Pancreas (tissue), 10 donors: ENCODE measurements at regions not wholly inside any gene's neighbourhood (a gene's known extent, or its start where the extent isn't known, plus 50 kb on each side); places are given as distances from the start of the nearest gene placed in this dataset.

ENCODE experiments used
- ATAC-seq, 4 donors: fragments of 200-7000 bp; cut with Tn5 transposase; one replicate each; pipeline versions ENCODE4 v1.8.0 to v1.9.1; 2020; ENCODE audit warnings: mild to moderate bottlenecking in 4 of 4, moderate library complexity in 4 of 4
- DNase-seq, 6 donors: peaks; one replicate each; pipeline ENCODE4 v3.0.0-alpha.2; 2020
- FAIRE-seq: peaks from 2 replicates; lab custom pipeline; 2012; peaks lifted over from hg19 to GRCh38; lab: Jason Lieb, UNC
- H3K27ac ChIP-seq, 4 donors: fragments of 200-600 bp; sonication (generic); 1 replicate in 3 of 4; 2 replicates in 1 of 4; pipeline versions ENCODE4 v1.5.0 to v1.8.0; 2020
- H3K27me3 ChIP-seq, 4 donors: fragments of 200-600 bp; one replicate each; pipeline ENCODE4 v1.8.0; 2021
- H3K36me3 ChIP-seq, 3 donors: fragments of 200-600 bp; sonication (generic) in 1 of 3; one replicate each; pipeline versions ENCODE4 v1.5.0 to v1.8.0; 2020 to 2021
- H3K4me1 ChIP-seq, 3 donors: fragments of 200-600 bp; one replicate each; pipeline ENCODE4 v1.8.0; 2021
- H3K4me3 ChIP-seq, 4 donors: fragments of 200-600 bp; sonication (generic) in 2 of 4; one replicate each; pipeline versions ENCODE4 v1.5.0 to v1.8.0; 2020 to 2021
- H3K9me3 ChIP-seq, 4 donors: fragments of 200-600 bp; one replicate each; pipeline ENCODE4 v1.8.0; 2021
- WGBS, 2 donors: extraction: QIAGEN DNeasy Blood & Tissue Kit; methylation state at CpG; one replicate each; pipeline ENCODE4 v1.1.7; 2013; 5-methylcytosine and 5-hydroxymethylcytosine counted together
- intact Hi-C, 3 donors: fragments of 100-400 bp; cut with DNase I; formaldehyde crosslinking; loops; one replicate each; pipeline versions ENCODE4 v1.11.1 to v1.14.2; 2022
- TF ChIP-seq, protein P1 (sequence below), 4 donors: fragments of 200-600 bp; sonication (generic) in 3 of 4; IDR thresholded peaks; one replicate each; pipeline versions ENCODE4 v1.5.0 to v1.8.0; 2021; ENCODE audit warnings: antibody characterized with exemption in 4 of 4
- donor health status: healthy with polysubstance abuse.
- donor health status: DM: no; HTN: no; CAD: no; lungs with moderate emphysema.
- donor health status: DM: no; HTN: no; CAD: no.
- donor health status: control.
- donor health status: control.
- donor health status: Bipolar disorder and iron deficiency.
- donor health status: DM: yes; HTN: yes; CAD: no.
- donor health status: DM: no; HTN: no; CAD: no.
- donor health status: DM: no; HTN: no; CAD: no.
- donor health status: DM: yes; HTN: yes; CAD: no.

DNA sequence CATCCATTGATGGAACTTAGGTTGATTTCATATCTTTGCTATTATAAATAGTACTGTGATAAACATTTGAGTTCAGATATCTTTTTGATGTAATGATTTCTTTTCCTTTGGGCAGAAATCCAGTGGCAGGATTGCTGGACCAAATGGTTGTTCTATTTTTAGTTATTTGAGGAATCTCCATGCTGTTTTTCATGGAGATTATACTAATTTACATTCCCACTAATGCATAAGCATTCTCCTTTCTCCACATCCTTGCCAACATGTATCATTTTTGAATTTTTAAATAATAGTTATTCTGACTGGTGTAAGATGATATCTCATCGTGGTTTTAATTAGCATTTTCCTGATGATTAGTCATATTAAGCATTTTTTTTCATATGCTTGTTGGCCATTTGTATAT lies 144.0 kb upstream of the SUCLG2 start:
- H3K36me3 ChIP-seq = no peaks in the 10 kb centered on the region
- H3K27ac ChIP-seq = no peak overlapping the region
- intact Hi-C loops = no loop called here
- DNase-seq (no peak), ATAC-seq (no peak), FAIRE-seq (no peak)
- 44 to 66% methylated on average over 1 of the region's 1 CpG for WGBS, 2 donors
- no peak overlapping the region for H3K4me3 ChIP-seq
- TF ChIP-seq, protein P1, sequence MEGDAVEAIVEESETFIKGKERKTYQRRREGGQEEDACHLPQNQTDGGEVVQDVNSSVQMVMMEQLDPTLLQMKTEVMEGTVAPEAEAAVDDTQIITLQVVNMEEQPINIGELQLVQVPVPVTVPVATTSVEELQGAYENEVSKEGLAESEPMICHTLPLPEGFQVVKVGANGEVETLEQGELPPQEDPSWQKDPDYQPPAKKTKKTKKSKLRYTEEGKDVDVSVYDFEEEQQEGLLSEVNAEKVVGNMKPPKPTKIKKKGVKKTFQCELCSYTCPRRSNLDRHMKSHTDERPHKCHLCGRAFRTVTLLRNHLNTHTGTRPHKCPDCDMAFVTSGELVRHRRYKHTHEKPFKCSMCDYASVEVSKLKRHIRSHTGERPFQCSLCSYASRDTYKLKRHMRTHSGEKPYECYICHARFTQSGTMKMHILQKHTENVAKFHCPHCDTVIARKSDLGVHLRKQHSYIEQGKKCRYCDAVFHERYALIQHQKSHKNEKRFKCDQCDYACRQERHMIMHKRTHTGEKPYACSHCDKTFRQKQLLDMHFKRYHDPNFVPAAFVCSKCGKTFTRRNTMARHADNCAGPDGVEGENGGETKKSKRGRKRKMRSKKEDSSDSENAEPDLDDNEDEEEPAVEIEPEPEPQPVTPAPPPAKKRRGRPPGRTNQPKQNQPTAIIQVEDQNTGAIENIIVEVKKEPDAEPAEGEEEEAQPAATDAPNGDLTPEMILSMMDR (IDR thresholded peaks at IDR 0.05) = no peak
- peaks cover 0 to 5% (median 0%) of the 10 kb centered on the region in 4 donors for H3K9me3 ChIP-seq
- H3K27me3 ChIP-seq = no peaks in the 10 kb centered on the region
- H3K4me1 ChIP-seq = no peaks in the 10 kb centered on the region

DNA sequence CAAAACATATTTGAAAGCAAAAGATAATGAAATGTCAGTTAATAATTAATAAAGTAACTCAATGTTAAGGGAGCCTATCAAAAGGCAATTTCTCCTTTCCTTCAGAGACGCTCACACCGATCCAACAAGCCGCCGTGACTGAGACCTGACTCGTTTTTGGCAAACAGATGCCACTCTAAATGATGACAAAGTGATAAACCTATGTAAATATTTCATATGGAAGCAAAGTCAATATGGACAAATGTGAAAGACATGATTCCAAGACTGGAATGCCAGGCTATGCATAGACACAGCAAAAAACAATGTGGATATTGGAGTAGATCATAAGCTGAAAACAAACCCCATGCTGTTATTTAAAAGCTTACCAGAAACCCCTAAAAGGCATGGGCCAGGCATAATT lies 137.2 kb upstream of the SUCLG2 start:
- TF ChIP-seq, protein P1 (IDR thresholded peaks at IDR 0.05) = no peak
- Histone ChIP-seq H3K4me1 (no peaks in the 10 kb centered on the region), H3K4me3 (no peak overlapping the region), H3K36me3 (no peaks in the 10 kb centered on the region), H3K27me3 (no peaks in the 10 kb centered on the region), H3K27ac (no peak overlapping the region), H3K9me3 (no peaks in the 10 kb centered on the region)
- no peak for ATAC-seq
- DNase-seq = no peak
- intact Hi-C loops = no loop called here
- FAIRE-seq = no peak
- WGBS, 2 donors = 21% methylated on average over 5 of the region's 5 CpGs

DNA sequence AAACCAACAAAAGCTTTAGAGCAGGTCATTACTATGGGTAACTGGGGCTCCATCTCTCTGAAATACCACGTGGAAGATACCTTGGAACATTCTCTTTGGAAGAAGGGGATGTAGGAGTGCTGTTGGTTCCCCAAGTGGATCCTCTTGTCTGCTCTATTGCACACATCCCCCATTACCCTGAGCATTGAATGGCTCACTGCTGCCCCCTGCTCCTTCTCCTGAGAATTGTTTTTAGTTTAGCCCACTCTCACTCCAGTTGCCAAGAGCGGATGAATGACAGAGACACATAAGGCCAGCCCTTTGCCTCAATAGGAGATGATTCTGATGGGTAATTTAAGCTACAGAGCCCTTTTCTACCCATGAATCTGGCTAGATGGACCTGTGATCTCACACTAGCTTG lies 135.6 kb upstream of the SUCLG2 start:
- ATAC-seq = peak; percentile 56 to 84 (median 78)
- no peaks in the 10 kb centered on the region for H3K27me3 ChIP-seq
- peak in 3 of 6 donors; percentile 22 to 49 (median 47) for DNase-seq

DNA sequence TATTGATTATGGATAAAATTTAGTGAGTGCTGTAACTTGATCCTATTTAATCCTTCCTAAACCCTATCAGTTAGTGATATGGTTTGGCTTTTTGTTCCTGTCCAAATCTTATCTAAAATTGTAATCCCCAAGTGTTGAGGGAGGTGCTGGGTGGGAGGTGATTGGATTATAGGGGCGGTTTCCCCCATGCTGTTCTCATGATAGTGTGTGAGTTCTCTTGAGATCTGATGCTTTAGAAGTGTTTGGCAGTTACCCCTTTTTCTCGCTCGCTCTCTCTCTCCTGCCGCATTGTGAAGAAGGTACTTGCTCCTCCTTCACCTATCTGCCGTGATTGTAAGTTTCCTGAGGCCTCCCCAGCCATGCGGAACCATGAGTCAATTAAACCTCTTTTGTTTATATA lies 134.0 kb upstream of the SUCLG2 start:
- no peaks in the 10 kb centered on the region for H3K36me3 ChIP-seq
- H3K4me1 ChIP-seq = no peaks in the 10 kb centered on the region
- no peak overlapping the region for H3K4me3 ChIP-seq
- 74 to 77% methylated on average over 6 of the region's 6 CpGs for WGBS, 2 donors
- DNase-seq (no peak), ATAC-seq (no peak), FAIRE-seq (no peak)
- H3K27ac ChIP-seq = no peak overlapping the region
- no peaks in the 10 kb centered on the region for H3K27me3 ChIP-seq
- intact Hi-C loops = no loop called here
- no peaks in the 10 kb centered on the region for H3K9me3 ChIP-seq
- TF ChIP-seq, protein P1 (IDR thresholded peaks at IDR 0.05) = no peak

More for the DNA sequence above, 135.6 kb upstream of the SUCLG2 start:
- Histone ChIP-seq H3K9me3 (no peaks in the 10 kb centered on the region), H3K4me1 (no peaks in the 10 kb centered on the region), H3K36me3 (no peaks in the 10 kb centered on the region), H3K4me3 (no peak overlapping the region), H3K27ac (no peak overlapping the region)
- intact Hi-C loops = no loop called here
- FAIRE-seq = no peak
- 51 to 52% methylated on average over 2 of the region's 2 CpGs for WGBS, 2 donors
- TF ChIP-seq, protein P1 (IDR thresholded peaks at IDR 0.05) = peak; percentile 14 to 31 (median 30)

DNA sequence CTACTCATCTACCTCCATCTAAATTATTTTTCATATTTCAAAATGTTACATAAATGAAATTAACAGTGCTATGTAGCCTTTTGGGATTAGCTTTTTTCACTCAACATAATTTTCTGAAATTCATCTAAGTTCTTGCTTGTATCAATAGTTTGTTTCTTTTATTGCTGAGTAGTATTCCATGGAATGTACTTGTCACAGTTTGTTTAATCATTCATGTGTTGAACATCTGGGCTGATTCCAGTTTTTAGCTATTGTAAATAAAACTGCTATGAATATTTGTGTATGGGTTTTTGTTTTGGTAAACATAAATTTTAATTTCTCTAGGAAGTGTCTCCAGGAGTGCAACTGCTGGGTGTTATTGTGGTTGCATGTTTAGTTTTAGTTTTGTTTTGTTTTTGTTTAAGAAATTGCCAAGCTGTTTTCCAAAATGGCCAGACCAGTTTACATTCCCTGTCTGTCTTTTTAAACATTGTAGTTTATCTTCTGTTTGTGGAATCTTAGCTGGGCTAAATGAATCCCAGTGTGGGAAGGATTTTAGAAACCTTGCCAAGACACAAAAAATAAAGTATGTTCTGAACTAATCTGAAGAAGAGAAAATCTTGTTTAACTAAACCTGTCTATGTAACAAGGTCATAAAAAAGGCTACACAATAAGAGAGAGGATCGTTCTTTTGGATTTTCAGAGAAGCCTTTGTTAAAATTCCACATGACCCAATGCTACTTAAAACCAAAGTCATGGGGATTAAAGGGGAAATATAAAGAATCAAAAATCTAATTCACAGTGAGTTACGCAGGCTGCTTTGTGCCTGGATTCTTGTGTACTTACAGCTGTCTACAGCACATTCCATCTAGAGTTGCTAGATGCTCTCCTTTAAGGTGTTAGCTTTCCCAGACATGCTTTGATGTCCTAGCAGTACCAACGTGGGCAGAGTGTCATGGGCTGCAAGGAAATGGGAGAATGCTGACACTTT lies 129.2 kb upstream of the SUCLG2 start:
- intact Hi-C loops = no loop called here
- 56 to 60% methylated on average over 3 of the region's 3 CpGs for WGBS, 2 donors
- ATAC-seq = no peak
- FAIRE-seq = no peak
- Histone ChIP-seq H3K27me3 (no peaks in the 10 kb centered on the region), H3K4me1 (no peaks in the 10 kb centered on the region), H3K4me3 (no peak overlapping the region), H3K27ac (no peak overlapping the region), H3K9me3 (no peaks in the 10 kb centered on the region), H3K36me3 (no peaks in the 10 kb centered on the region)
- TF ChIP-seq, protein P1 (IDR thresholded peaks at IDR 0.05) = no peak
- no peak for DNase-seq
